Renal cortical epithelial cell (primary cell): ENCODE measurements at regions not wholly inside any gene's neighbourhood (a gene's known extent, or its start where the extent isn't known, plus 50 kb on each side); places are given as distances from the start of the nearest gene placed in this dataset.
"Not testable (repeated sequence)": the region's sequence is repeated elsewhere in the genome, so short reads cannot be mapped to it uniquely, and the experiment has no call there.

Experiments used
- DNase-seq: peaks from one replicate; pipeline ENCODE4 v3.0.0-alpha.2; 2011; ENCODE audit warnings: low read depth

DNA sequence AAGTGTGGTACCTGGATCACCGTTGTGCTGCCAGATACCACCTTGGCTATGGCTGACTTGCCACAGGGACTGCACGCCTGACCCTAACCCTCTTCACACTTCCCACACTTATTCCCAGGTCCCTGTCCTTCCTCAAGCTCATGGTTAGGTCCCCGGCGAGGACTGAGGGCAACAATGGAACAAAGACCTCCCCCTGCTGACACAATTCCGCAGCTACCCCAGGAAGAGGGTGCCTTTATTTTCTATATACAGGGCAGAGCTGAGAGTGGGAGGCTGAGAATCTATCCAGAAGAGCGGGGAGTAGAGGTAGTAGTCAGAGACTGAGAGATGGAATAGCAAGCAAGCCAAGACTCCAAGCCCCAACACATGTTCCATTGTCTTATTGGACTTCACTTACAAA, 118.1 kb upstream of the SEM1 start:
- DNase-seq: no peak

DNA sequence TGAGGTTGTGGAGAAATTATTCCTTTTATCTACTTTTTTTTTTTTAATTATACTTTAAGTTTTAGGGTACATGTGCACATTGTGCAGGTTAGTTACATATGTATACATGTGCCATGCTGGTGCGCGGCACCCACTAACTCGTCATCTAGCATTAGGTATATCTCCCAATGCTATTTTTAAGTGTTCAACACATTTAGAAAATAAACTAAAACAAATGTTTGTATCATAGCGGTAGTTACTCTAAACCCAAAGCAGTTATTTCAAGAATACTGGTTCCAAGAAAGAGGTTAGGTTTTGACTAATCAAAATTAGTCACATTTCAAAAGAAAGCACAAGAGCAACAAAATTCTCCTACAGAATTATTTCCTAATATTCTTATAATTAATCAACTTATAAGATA, 119.5 kb upstream of the SEM1 start:
- not testable (repeated sequence) for DNase-seq

DNA sequence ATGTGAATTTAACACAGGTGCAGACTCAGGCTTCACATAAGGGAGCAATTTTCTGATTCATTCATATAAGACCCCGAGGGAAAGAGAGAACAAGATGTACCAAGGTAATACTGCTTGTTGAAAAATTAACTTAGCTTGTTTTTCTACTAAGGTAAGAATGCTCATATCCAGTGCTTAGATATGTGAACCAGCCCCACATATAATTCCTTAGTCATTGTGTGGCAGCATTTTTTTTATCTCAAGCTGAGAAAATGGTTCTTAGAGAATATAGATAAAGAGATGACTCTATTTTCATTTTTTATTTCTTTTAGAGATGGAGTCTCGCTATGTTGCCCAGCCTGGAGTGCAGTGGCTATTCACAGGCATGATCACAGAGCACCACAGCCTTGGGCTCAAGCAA, 121.8 kb upstream of the SEM1 start:
- no peak for DNase-seq

DNA sequence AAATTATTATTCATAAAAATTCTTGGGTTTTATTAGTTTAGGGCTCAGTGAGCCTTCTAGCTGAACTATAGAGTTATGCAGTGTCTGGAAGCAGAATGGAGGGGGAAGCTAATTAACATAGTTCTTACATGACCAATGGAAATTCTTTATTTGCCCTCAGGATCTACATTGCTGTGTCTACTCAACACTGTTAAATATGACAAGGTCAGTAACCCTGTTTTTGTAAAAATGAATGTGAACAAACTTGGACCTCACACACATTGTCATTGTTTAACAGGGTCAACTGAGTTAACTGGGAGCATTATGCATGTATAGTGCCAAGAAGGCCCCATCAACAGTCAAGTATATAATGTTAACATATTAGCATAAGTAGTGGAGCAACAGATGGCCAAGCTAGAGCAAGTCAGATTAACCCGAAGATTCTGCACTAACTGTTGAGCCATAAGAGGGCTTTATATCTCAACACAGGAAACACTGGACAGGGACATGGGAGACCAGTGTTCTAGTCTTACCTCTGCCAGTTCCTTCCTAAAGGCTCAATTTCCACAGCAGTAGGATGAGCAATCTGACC, 122.5 kb upstream of the SEM1 start:
- DNase-seq: peak; percentile 35

DNA sequence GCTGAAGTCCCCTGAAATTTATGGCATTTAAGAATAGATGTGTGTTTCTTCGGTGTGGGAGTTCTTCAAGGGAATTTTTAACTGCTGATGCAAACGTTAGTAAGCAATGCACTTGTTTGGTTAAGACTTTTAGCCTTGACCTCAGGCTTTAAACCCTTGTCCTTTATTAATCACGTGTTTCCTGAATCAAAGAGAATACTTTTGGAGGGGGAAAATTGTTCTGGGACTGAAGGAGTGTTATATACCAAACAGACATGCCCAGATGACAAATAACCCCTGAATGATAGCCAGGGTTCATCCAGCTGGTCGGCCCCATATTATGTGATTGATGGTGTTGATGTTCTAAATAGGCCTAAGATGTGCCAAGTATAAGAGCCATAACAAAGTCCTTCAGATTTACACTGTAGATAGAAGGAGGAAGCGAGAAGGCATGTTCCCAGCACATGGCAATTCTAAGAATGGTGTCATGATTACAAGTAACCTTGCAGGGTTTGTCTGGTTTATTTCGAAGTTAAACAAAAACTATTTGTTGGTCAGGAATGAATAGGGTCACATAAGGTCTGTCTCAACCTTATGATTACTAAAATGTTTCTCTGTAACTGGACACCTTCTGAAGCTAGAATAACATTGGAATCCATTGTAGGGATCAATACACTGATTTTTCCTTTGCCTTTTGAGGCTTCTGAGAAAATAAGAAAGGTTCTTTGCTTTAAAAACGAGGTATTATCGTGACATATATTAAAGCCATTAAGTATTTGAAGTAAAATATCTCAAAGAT, 124.2 kb upstream of the SEM1 start:
- peak; percentile 37 for DNase-seq

DNA sequence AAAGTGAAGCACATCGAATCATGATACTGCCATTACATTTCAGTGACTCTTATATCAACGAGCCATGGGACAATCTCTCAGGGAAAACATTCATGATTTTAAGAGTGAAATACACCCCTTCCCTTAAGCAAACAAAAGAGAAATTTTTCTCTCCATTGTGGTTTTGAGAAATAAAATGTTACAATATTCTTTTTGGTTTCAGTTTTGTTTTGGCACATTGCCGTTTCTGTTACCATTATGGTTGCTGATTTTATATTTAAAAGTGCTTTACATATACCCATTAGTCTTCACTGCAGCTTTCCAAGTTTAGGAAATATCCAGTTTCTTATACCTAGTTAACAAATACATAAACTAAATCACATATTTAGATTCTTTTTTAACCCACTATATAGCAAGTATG, 126.8 kb upstream of the SEM1 start:
- no peak for DNase-seq

DNA sequence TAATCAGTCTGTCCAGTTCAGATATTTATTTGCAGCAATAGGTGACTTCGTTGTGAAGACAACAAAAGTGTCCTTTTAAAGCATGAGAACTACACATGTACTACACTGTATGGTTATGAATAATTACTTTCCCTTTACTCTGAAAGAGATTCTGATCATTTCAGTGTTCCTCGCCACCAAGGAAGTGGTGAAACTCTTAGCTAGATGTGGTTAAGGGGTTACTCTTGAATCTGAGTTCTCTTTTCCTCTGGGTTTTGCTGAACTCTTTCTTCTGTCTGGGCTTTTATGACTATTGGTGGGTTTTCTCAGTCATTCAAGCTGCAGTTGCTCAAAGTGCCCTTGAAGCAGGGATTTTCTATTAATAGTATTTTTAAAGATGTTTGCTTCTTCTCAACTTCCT, 127.9 kb upstream of the SEM1 start:
- no peak for DNase-seq

DNA sequence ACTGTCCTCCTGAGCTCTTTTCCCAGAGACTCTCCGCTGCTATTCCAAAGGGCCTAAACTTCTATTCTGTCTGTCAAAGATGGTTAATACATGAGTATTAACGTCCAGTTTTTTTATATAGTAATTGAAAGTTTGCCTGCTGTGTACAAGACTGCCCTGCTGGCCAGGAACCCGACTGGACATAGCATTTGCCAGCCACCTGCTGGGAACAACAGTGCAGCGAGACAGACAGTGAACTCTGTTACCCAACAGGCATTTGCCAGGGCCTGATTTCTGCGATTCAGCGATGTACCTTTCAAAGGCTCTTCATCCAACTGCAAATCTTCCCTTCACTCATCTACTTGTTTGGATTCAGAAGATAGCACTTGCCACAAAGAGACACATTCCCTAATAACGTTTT, 128.8 kb upstream of the SEM1 start:
- no peak for DNase-seq

DNA sequence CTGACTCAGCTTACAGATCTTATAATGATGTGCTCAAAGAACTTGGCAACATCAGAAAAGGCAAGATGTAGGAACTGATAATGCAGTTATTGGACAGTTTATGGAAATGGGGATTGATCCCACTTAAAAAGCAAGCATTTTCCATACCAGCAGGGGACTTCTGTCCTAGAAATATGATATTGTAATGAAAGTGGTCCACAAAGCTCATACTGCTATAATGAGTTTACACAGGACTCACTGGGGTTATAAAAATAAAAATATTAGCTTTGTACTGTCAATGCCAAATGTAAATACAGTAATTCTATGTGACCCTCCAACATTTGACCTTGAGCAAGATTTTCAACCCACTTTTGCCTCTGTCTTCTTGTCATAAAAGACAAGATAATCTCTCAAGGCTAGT, 145.5 kb upstream of the SEM1 start:
- no peak for DNase-seq

DNA sequence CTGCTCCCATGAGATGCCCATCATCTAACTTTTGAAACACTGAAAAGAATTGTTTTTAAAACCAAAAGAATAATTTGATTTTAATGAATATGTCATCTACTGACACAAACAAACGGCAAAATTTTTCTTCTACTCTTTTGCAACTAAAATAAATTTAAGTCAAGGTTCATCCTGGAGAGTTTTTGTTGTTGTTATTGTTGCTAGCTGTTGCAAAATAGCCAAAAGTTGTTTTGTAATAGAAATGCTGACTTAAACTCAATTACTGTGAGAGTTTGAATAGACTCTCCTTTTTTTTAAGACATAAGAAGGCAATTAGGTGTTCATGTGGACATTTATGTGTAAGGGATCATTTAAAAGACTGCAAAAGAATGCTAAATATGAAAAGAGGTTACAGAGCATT, 146.0 kb upstream of the SEM1 start:
- DNase-seq: no peak

DNA sequence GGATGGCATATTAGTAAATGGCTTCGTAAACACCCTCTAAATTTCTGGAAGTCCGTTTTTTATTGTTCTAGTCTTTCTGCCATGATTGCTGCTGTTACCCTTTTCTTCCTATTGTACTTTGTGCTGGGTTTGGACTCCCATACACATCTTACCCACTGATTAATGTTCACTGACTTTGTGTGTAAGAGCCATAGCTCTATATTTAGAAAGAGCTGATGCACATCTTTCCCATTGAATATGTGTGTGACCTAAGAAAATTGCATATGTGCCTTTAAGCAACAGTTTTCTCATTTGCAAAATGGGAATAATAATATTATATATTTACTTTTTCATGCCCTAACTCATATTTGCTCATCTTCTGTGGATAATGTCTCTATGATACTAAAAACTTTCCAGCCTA, 135.8 kb upstream of the DLX6 start:
- DNase-seq: no peak

DNA sequence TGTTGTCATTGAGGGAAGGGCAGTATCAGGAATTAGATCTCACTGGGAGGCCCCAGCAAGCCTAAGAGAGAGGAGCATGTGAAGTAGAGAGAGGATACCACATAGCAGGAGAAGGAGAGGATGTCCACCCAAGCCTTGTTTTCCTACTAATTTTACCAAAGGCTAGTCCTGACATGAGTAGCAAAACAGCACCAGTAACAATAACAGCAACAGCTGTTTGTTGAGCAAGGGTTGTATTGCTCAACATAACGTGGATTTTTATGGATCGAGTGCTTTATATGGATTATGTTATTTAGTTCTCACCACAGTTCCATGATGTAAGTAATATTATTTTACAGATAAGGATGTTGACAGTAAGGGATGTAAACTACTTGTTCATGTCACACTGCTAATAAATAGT, 135.2 kb upstream of the DLX6 start:
- DNase-seq: no peak

DNA sequence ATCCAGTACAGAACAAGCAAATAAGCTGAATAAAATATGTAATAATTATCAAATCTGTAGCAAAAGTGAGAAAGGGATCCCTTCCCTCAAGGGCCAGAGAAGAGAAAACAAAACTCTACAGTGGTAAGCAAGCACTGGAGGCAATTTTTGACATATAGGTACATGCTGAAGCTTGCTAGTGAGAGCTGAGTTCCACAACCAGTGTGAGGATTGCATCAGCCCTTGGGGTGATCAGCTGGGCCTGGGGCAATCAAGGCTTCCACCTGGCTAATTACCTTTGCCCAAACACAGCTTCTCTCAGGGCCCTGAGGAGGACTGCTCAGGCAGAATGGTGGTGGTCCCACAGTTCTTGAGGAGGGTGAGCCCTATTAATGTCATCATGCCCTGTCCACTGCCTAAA, 134.4 kb upstream of the DLX6 start:
- no peak for DNase-seq

DNA sequence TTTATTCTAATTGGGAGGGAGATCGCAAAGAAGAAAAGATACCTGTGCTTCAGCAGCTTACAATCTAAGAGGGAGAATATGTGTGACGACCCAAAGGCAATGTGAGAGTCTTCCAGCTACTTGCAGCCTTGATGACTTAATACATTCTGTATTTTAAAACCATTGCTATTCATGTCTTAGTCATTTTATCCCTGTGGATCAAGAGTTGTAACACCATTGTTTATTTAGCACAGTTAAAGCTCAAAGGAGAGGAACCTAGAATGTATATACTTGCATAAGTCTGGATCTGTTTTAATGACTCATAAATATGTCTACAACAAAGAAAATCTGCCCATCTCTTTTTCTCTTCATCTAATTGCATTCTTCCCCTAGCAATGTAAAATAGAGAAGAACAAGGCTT, 117.9 kb upstream of the DLX6 start:
- DNase-seq: no peak

DNA sequence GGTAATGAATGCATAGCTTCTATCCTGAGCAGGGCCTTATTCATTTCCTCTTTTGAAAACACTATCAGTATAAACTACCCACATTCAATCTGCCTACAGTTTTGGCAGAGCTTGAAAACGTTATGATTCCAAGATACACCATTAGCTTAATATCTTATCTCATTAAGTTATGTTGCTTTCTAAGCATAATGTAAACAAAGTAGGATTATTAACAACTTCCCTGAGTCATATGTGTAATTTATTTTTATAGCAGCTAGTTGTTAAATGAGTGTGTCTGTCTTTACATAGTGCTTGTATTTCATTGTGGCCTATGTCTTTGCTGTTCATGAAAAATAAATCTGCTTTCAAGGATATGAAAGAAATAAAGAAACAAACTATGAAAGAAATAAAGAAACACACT, 106.2 kb upstream of the DLX6 start:
- no peak for DNase-seq

DNA sequence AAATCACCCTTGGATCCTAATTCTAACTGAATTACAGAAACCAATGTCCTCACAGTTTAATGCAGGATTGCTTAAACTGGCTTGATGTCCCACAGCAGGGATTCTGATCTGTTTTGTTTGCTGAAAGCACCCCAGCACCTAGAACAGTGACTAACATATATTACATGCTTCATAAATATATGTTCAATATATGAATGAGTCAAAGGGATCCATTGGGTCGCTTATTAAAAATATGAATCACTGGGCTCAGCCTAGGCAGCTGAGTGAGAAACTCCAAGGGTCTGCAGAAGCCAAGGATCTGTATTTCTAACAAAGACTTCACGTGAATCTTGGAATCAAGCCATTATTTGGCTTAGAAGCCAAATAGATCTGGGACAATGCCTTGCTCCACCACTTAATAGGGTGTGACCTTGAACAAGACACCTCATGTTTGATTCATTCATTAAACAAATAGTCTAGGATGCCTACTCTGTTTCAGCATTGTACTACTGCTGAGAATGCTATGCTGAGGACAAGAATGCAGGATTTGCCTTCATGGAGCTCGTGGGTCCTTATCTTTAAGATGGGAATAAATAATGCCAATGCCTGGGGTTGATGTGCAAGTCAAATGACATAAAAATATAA, 103.4 kb upstream of the DLX6 start:
- no peak for DNase-seq

DNA sequence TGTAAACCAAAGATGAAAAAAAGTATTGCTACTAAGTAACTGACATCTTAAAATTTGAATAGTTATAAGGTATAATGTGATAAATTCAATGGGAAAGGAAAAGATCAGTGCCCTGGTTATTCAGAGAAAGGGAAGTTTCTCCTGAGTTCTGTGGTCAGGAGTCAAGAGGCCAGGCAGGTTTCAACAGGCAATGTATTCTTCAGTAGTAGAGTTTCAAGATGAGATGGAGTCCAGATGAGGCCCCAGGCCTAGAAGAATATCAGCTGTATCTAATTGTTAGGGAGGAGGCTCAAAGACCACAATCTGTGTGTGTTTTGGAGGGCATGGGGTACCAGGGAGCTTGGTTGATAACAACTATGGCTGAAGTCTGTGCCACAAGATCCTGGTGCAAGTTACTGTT, 101.4 kb upstream of the DLX6 start:
- no peak for DNase-seq

DNA sequence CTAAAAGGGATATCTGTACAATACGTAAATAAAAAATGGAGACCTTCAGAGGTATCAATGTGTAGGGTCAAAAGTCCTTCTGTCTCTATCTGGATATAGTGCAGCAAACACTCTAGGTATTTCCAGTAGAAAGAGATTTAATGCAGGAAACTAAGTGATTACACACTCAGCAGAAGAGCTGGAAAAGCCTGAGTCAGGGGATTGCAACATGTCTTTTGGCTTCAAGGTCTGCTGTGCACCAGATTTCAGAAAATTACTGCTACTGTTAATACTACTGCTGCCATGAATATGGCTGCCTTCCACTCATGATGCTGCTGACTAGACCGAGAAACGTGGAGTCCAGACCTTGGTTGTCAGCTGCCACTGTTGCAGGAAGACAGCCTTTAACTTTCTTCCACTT, 94.9 kb upstream of the DLX6 start:
- DNase-seq: peak; percentile 2

DNA sequence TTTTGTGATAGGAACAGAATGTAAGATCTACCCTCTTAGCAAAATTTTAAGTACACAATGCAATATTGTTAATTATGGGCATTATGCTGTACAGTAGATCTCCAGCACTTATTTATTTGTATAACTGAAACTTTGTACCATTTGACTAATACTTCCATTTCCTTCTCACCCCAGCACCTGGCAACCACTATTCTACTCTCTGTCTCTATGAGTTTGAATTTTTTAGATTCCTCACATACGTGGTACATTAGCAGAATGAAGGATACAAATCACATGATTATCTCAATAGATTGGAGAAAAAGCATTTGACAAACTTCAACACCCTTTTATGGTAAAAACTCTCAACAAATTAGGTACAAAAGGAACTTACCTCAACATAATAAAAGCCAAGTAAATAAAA, 90.3 kb upstream of the DLX6 start:
- no peak for DNase-seq

DNA sequence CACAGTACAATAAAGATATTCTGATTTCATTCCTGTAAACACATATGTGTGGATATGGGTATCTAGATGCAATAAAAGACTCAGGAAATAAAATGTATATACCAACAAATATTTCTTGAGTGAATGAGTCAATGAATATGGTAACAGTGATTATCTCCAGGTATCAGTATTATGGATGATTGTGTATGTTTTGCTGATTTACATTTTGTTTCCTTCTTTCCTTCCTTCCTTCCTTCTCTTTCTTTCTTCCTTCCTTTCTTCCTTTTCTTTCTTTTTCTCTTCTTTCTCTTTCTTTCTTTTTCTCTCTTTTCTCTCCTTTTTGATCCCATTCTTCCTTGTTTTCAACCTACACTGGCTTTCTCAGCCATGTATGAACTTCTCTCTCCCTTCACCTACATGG, 85.3 kb upstream of the DLX6 start:
- no peak for DNase-seq

DNA sequence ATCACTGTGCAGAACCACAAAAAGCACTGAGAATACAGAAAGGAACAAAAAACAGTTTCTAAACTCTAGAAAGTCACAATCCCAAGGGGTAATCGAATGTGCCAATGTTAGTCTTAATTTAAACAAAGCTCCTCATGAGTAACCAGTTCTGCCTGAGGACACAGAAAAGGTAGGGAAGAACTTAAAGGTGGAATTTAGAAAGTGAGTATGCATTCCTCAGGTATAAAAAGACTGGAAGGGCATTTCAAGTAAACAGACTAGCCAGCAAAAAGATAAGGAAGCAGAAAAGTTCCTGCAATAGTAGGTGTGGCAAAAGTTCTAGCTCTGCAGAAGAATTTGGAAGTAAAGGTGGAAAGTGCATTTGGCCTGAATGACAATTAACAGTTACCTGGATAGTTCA, 84.6 kb upstream of the DLX6 start:
- DNase-seq: no peak

DNA sequence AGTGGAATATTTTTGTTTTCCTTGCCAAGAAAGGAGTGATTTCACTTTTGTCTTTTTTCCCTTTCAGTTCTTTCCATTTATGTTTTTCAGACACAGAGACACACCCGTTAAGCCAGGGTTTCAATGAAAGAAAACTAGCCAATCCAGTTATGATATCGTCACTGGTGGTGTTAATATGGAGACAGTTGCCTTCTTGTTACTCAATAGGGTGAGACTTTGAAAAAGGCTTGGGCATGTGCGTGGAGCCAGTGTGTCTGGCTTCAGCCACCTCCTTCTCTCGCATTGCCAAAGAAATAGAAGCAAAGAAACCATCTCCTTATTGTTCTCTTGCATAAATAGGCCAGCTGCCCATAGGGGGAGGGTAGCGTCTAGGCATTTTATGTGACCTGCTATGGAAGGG, 84.1 kb upstream of the DLX6 start:
- DNase-seq: no peak

DNA sequence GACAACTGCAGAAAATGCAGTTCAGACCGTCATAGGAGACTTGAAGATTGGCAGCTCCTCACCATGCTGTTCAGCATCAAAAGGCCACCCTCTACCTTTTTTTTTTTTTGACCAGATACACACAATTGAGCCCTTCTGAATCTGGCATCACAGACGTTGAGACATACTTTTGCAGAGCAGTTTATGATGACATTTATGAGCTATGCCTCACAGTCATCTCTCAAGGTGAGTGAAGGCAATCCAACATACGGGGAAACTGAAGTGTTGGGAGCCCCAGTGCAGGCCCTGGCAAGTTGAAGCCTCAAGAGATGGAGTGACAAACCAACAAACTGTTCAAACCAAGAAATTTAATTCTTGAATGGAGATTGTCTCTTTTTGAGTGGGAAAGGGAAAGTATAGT, 83.6 kb upstream of the DLX6 start:
- no peak for DNase-seq

DNA sequence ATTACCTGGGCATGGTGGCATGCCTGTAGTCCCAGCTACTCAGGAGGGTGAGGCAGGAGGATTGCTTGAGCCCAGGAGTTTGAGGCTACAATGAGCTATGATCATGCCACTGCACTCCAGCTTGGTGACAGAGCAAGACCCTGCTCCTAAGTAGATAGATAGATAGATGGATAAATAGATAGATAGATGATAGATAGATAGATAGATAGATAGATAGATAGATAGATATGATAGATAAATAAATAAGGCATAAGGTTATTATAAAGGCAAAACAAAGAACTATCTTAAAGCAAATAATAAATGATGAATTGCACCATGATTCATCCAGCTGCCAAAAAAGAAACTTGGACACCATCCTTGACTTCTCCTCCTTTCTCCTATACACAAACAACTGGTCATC, 82.0 kb upstream of the DLX6 start:
- DNase-seq: not testable (repeated sequence)
